Trophoblast cell (in vitro differentiated cells and primary cell): ENCODE measurements at regions not wholly inside any gene's neighbourhood (a gene's known extent, or its start where the extent isn't known, plus 50 kb on each side); places are given as distances from the start of the nearest gene placed in this dataset.

Source experiments
- DNase-seq, 2 donors: peaks; one replicate each; pipeline ENCODE4 v3.0.0-alpha.2; 2016
- H2AFZ ChIP-seq: 2 replicates; pipeline ENCODE4 v1.6.1; 2013; ENCODE audit warnings: low read length, moderate library complexity, mild to moderate bottlenecking; ENCODE audit not compliant: insufficient read depth, poor library complexity
- H2AK5ac ChIP-seq: 2 replicates; pipeline ENCODE4 v1.6.1; 2013; ENCODE audit warnings: mild to moderate bottlenecking, low read length
- H2BK120ac ChIP-seq: 2 replicates; pipeline ENCODE4 v1.6.1; 2013; ENCODE audit warnings: low read length, mild to moderate bottlenecking, moderate library complexity; ENCODE audit not compliant: insufficient read depth, poor library complexity
- H2BK12ac ChIP-seq: 2 replicates; pipeline ENCODE4 v1.6.1; 2013; ENCODE audit warnings: mild to moderate bottlenecking, low read length, moderate library complexity
- H2BK5ac ChIP-seq: 2 replicates; pipeline ENCODE4 v1.6.1; 2013; ENCODE audit warnings: low read length, low read depth, moderate library complexity, mild to moderate bottlenecking; ENCODE audit not compliant: poor library complexity
- H3K14ac ChIP-seq: 2 replicates; pipeline ENCODE4 v1.6.1; 2013; ENCODE audit warnings: mild to moderate bottlenecking, low read length
- H3K18ac ChIP-seq: 2 replicates; pipeline ENCODE4 v1.6.1; 2013; ENCODE audit warnings: mild to moderate bottlenecking, low read length
- H3K23ac ChIP-seq: 2 replicates; pipeline ENCODE4 v1.6.1; 2013; ENCODE audit warnings: low read length
- H3K27ac ChIP-seq: 2 replicates; pipeline ENCODE4 v1.5.1; 2013; ENCODE audit warnings: low read depth, mild to moderate bottlenecking, inconsistent platforms, low read length, moderate library complexity
- H3K27me3 ChIP-seq: 2 replicates; pipeline ENCODE4 v1.6.1; 2013; ENCODE audit warnings: inconsistent platforms, mild to moderate bottlenecking, low read length, moderate library complexity; ENCODE audit not compliant: insufficient read depth
- H3K36me3 ChIP-seq, 2 experiments: 1 replicate in 1 of 2; 2 replicates in 1 of 2; pipeline ENCODE4 v1.6.1; 2013; ENCODE audit warnings: low read length in 2 of 2, mild to moderate bottlenecking in 2 of 2, moderate library complexity in 1 of 2; ENCODE audit not compliant: insufficient read depth in 2 of 2, control insufficient read depth in 1 of 2
- H3K4ac ChIP-seq: 2 replicates; pipeline ENCODE4 v1.6.1; 2013; ENCODE audit warnings: low read depth, mild to moderate bottlenecking, low read length, moderate library complexity
- H3K4me1 ChIP-seq, 2 experiments: 1 replicate in 1 of 2; 2 replicates in 1 of 2; pipeline ENCODE4 v1.6.1; 2013; ENCODE audit warnings: low read length in 2 of 2, mild to moderate bottlenecking in 2 of 2, moderate library complexity in 1 of 2; ENCODE audit not compliant: insufficient read depth in 2 of 2, control insufficient read depth in 1 of 2
- H3K4me2 ChIP-seq: 2 replicates; pipeline ENCODE4 v1.6.1; 2013; ENCODE audit warnings: inconsistent platforms, mild to moderate bottlenecking, low read length, moderate library complexity
- H3K4me3 ChIP-seq: 2 replicates; pipeline ENCODE4 v1.5.1; 2013; ENCODE audit warnings: mild to moderate bottlenecking, low read depth, low read length, inconsistent platforms
- H3K79me1 ChIP-seq: one replicate; pipeline ENCODE4 v1.6.1; 2013; ENCODE audit warnings: low read length
- H3K79me2 ChIP-seq: 2 replicates; pipeline ENCODE4 v1.6.1; 2013; ENCODE audit warnings: low read length, mild to moderate bottlenecking; ENCODE audit not compliant: control insufficient read depth, insufficient read depth, poor library complexity
- H3K9ac ChIP-seq: 2 replicates; pipeline ENCODE4 v1.6.1; 2013; ENCODE audit warnings: mild to moderate bottlenecking, low read length
- H3K9me3 ChIP-seq: 2 replicates; pipeline ENCODE4 v1.6.1; 2013; ENCODE audit warnings: low read depth, mild to moderate bottlenecking, control low read depth, inconsistent platforms, low read length; ENCODE audit not compliant: insufficient read depth
- H4K12ac ChIP-seq: 2 replicates; pipeline ENCODE4 v1.6.1; 2013; ENCODE audit warnings: low read depth, mild to moderate bottlenecking, low read length, moderate library complexity
- H4K8ac ChIP-seq: 2 replicates; pipeline ENCODE4 v1.6.1; 2013; ENCODE audit warnings: low read depth, mild to moderate bottlenecking, low read length, moderate library complexity
- H4K91ac ChIP-seq: one replicate; pipeline ENCODE4 v1.6.1; 2013; ENCODE audit warnings: low read depth, mild to moderate bottlenecking, low read length, moderate library complexity
- WGBS: extraction: QIAGEN DNeasy Blood & Tissue Kit; methylation state at CpG from one replicate; pipeline ENCODE4 v1.1.7; 2013; ENCODE audit warnings: missing lambda C conversion rate; ENCODE audit not compliant: insufficient read length, insufficient coverage; ENCODE audit errors: extremely low coverage; 5-methylcytosine and 5-hydroxymethylcytosine counted together

DNA sequence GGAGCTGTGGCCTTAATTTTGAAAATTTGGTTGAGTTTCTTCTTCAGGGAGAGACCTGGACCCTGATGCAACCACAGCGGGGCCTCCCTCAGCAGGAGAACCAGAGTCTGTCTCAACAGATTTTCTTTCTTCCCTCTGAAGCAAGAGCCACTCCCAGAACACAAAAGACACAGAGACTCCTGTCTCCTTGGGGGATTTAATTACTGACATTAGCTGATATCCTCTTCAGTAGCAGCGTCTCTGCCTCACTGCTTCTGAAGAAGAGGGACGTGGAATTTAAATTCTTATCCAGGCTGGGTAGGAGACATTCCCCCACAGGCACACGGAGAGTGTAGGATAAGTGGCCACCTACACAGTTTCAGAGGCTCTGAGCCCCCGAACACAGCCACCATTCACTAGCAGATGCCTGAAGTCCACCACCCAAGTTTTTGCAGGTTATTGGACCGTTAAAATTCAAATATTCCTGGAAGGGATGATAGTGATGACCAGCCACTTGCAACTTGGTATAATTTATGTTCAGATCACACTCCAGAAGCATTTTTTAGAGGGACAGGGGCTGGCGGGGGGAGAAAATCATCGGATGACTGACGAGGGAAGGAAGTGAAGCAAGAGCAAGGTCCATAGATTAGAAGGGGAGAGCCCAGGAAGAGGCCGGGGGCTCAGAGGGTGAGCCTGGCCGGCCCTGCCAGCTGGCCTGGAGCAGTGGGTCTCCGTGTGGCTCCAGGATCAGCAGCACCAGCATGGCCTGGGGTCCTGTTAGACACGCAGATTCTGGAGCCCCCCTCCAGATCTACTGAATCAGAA, 109.7 kb downstream of the BDH1 start:
- no peak overlapping the region for H2BK120ac ChIP-seq
- H3K4me2 ChIP-seq = no peak overlapping the region
- WGBS = no CpG with 5 or more reads among the region's 13 CpGs
- H3K79me2 ChIP-seq = no peaks in the 10 kb centered on the region
- no peak overlapping the region for H4K8ac ChIP-seq
- no peak for DNase-seq
- H3K9ac ChIP-seq = no peak overlapping the region
- H2AFZ ChIP-seq = no peak overlapping the region
- no peaks in the 10 kb centered on the region for H3K36me3 ChIP-seq
- H3K27ac ChIP-seq = no peak overlapping the region
- no peak overlapping the region for H4K91ac ChIP-seq
- H2AK5ac ChIP-seq = no peak overlapping the region
- H3K23ac ChIP-seq = no peak overlapping the region
- H2BK5ac ChIP-seq = no peak overlapping the region
- no peak overlapping the region for H3K14ac ChIP-seq
- H4K12ac ChIP-seq = no peak overlapping the region
- H2BK12ac ChIP-seq = no peak overlapping the region
- no peaks in the 10 kb centered on the region for H3K4me1 ChIP-seq
- no peak overlapping the region for H3K4ac ChIP-seq
- no peaks in the 10 kb centered on the region for H3K79me1 ChIP-seq
- no peak overlapping the region for H3K4me3 ChIP-seq
- peaks cover 3% of the 10 kb centered on the region for H3K27me3 ChIP-seq
- H3K9me3 ChIP-seq = no peaks in the 10 kb centered on the region
- H3K18ac ChIP-seq = no peak overlapping the region

DNA sequence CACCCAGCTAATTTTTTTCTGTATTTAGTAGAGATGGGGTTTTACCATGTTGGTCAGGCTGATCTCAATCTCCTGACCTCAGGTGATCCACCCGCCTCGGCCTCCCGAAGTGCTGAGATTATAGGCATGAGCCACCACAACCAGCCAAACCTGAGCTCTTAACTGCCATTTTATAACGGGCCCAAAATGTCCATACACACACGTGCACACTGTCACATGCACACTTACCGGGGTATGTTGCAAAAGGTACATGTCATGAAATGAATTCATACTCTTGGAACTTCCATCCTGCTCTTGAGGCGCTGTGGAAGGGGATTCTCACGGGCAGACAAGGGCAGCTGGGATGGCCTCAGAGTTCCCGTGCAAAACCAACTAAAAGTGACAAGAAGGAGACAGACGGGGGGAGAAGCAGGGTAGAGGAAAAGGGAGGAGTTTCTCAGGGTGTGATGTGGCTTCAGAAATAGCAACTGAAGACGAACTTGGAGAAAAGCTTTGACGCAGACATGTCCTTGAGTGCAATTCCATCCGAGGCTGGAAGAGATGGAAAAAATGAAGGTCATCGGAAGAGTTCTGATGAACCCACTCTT, 110.9 kb downstream of the BDH1 start:
- no peak overlapping the region for H3K27ac ChIP-seq
- no peak overlapping the region for H3K23ac ChIP-seq
- H3K4me3 ChIP-seq = no peak overlapping the region
- no peak overlapping the region for H2AFZ ChIP-seq
- no CpG with 5 or more reads among the region's 14 CpGs for WGBS
- no peaks in the 10 kb centered on the region for H3K79me1 ChIP-seq
- H3K36me3 ChIP-seq = no peaks in the 10 kb centered on the region
- no peak overlapping the region for H2BK12ac ChIP-seq
- peaks cover 3% of the 10 kb centered on the region for H3K27me3 ChIP-seq
- H4K8ac ChIP-seq = no peak overlapping the region
- no peaks in the 10 kb centered on the region for H3K4me1 ChIP-seq
- H4K12ac ChIP-seq = no peak overlapping the region
- no peak overlapping the region for H2BK120ac ChIP-seq
- no peak overlapping the region for H3K4me2 ChIP-seq
- no peak overlapping the region for H4K91ac ChIP-seq
- no peaks in the 10 kb centered on the region for H3K9me3 ChIP-seq
- no peak overlapping the region for H3K4ac ChIP-seq
- H3K14ac ChIP-seq = no peak overlapping the region
- H3K9ac ChIP-seq = no peak overlapping the region
- no peak overlapping the region for H2BK5ac ChIP-seq
- no peaks in the 10 kb centered on the region for H3K79me2 ChIP-seq
- H3K18ac ChIP-seq = no peak overlapping the region
- no peak overlapping the region for H2AK5ac ChIP-seq
- no peak for DNase-seq

GRCh38 chr3:197443506-197443905, 112.3 kb downstream of the BDH1 start:
- DNase-seq = no peak
- no CpG with 5 or more reads among the region's 8 CpGs for WGBS
- no peak overlapping the region for H2BK12ac ChIP-seq

DNA sequence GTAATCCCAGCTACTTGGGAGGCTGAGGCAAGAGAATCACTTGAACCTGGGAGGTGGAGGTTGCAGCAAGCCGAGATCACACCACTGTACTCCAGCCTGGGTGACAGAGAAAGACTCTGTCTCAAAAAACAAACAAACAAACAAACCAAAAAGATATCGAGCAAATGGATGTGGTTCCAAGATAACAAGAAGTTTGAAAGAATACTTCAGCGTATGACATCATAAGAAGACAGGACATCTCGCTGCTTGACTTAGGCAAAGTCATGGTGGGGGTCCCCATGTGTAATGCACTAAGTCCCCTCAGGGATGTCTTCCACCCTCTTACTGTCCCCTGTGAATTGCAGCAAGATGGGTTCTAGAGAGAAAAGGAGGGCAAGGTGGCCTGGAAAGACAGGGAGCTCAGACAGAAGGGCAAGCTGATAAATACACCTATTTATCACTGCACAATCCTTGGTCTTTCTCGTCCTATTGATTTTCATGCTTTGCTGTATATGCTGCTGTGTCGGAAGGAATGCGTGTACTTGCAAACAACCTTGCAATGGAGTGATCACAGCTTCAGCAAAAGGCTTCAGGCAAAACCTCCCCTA, 115.0 kb downstream of the BDH1 start:
- Histone ChIP-seq H3K79me2 (no peaks in the 10 kb centered on the region), H3K4me3 (no peak overlapping the region), H2BK5ac (no peak overlapping the region), H2AFZ (no peak overlapping the region), H3K9me3 (no peaks in the 10 kb centered on the region), H3K14ac (no peak overlapping the region), H3K27ac (no peak overlapping the region), H4K8ac (no peak overlapping the region), H3K79me1 (no peaks in the 10 kb centered on the region), H2AK5ac (no peak overlapping the region), H3K36me3 (no peaks in the 10 kb centered on the region), H4K12ac (no peak overlapping the region), H4K91ac (no peak overlapping the region), H3K4me1 (no peaks in the 10 kb centered on the region), H3K23ac (no peak overlapping the region), H2BK120ac (no peak overlapping the region), H3K27me3 (no peaks in the 10 kb centered on the region), H3K4me2 (no peak overlapping the region), H2BK12ac (no peak overlapping the region), H3K18ac (no peak overlapping the region), H3K4ac (no peak overlapping the region), H3K9ac (no peak overlapping the region)
- no CpG with 5 or more reads among the region's 7 CpGs for WGBS
- DNase-seq = no peak

More at GRCh38 chr3:197443506-197443905, 112.3 kb downstream of the BDH1 start:
- Histone ChIP-seq H3K27ac (no peak overlapping the region), H2AFZ (no peak overlapping the region), H3K18ac (no peak overlapping the region), H3K36me3 (no peaks in the 10 kb centered on the region), H4K91ac (no peak overlapping the region), H3K79me2 (no peaks in the 10 kb centered on the region), H3K4ac (no peak overlapping the region), H4K12ac (no peak overlapping the region), H4K8ac (no peak overlapping the region), H2BK120ac (no peak overlapping the region), H3K4me2 (no peak overlapping the region), H3K23ac (no peak overlapping the region), H3K14ac (no peak overlapping the region), H3K4me3 (peak overlapping the region; percentile 40), H3K9ac (no peak overlapping the region), H3K9me3 (no peaks in the 10 kb centered on the region), H2BK5ac (no peak overlapping the region), H3K79me1 (no peaks in the 10 kb centered on the region), H3K4me1 (no peaks in the 10 kb centered on the region), H2AK5ac (no peak overlapping the region), H3K27me3 (peaks cover 3% of the 10 kb centered on the region)
